HG03064 (cell line): ENCODE measurements at regions not wholly inside any gene's neighbourhood (a gene's known extent, or its start where the extent isn't known, plus 50 kb on each side); places are given as distances from the start of the nearest gene placed in this dataset.
"Not testable (repeated sequence)": the region's sequence is repeated elsewhere in the genome, so short reads cannot be mapped to it uniquely, and the experiment has no call there.

ENCODE experiments used
- ATAC-seq: cut with Tn5 transposase; IDR thresholded peaks from one replicate; pipeline ENCODE4 v1.9.1; 2021; ENCODE audit warnings: low read depth; ENCODE audit not compliant: unreplicated experiment

DNA sequence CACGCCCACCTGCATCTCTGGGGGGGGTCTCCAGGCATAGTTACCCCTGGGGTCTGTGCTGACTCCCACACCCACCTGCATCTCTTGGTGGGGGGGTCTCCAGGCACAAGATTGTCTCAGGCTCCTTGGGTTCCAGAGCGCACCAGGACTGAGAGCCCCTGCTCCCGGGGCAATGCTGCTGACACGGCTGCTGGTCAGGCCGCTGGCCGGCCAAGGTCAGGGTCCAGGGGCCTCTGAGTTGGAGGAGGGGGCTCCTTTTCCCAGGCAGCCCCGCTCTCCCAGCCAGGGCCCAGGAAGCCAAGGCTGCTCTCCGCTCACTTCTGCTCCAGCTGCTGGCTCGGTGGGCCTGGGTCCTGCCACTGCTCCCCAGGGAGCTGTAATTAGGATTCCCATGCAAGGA, 77.3 kb upstream of the SFSWAP start:
- not testable (repeated sequence) for ATAC-seq

- ATAC-seq: no peak
Measured at GRCh38 chr12:131634037-131634436, 76.9 kb upstream of the SFSWAP start.

- not testable (repeated sequence) for ATAC-seq
Measured at GRCh38 chr12:131635012-131635411, 75.9 kb upstream of the SFSWAP start.

GRCh38 chr12:131635491-131636122, 75.3 kb upstream of the SFSWAP start:
- ATAC-seq: no peak

DNA sequence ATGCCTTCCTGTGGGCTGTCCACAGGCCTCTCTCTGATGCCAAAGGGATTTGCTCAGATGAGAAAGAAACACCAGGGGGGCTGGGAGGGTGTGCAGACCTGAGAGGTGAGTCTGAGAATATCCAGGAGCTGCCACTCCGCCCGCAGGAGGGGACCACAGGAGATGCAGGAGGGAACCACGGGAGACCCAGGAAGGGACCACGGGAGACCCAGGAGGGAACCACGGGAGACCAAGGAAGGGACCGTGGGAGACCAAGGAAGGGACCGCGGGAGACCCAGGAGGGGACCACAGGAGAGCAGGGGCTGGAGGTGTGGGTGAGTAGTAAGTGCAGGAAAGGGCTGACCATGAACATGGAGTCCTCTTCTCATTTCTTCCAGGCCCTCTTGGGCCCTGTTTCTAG, 74.6 kb upstream of the SFSWAP start:
- no peak for ATAC-seq

- no peak for ATAC-seq
Measured at GRCh38 chr12:131636940-131637750, 73.7 kb upstream of the SFSWAP start.

DNA sequence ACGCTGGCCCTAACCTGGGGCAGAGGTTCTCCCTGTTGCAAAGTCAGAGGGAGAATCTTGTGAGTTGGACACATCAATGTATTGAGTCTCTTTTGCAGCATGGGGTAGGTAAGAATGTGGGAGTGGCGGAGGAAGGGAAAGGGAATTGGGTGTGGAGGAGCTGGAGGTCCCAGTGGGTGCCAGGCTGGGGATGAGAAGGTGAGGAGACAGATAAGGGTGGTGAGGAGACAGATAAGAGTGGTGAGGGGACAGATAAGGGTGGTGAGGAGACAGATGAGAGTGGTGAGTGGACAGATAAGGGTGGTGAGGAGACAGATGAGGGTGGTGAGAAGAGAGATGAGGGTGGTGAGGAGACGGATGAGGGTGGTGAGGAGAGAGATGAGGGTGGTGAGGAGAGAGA, 72.9 kb upstream of the SFSWAP start:
- no peak for ATAC-seq

- no peak for ATAC-seq
Measured at GRCh38 chr12:131639270-131639940, 71.5 kb upstream of the SFSWAP start.

GRCh38 chr12:131640525-131640924, 70.4 kb upstream of the SFSWAP start:
- ATAC-seq: no peak

GRCh38 chr12:131641315-131641714, 69.6 kb upstream of the SFSWAP start:
- no peak for ATAC-seq

- ATAC-seq: no peak
Measured at GRCh38 chr12:131642101-131642540, 68.8 kb upstream of the SFSWAP start.

- ATAC-seq: no peak
Measured at GRCh38 chr12:131642771-131643170, 68.1 kb upstream of the SFSWAP start.

GRCh38 chr12:131643631-131644452, 67.0 kb upstream of the SFSWAP start:
- no peak for ATAC-seq

GRCh38 chr12:131644481-131644880, 66.4 kb upstream of the SFSWAP start:
- no peak for ATAC-seq

DNA sequence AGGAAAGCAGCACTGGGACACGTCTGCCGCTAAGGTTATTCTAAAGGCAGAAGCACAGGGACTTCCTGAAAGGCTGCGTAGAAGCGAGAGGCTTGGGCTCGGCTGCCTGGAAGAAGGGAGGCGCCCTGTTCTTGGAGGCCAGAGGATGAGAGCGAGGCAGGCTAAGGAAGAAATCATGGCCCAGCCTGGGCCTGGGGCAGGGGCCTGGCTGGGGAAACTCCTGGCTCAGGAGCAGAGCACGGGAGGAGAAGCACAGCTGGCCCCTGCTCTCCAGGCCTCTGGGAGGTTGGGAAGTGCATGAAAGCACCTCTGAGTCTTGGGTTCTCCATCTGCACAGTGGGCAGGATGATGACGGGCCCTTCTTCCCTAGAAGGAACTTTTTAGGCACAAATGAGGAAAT, 66.0 kb upstream of the SFSWAP start:
- not testable (repeated sequence) for ATAC-seq

GRCh38 chr12:131645557-131645956, 65.3 kb upstream of the SFSWAP start:
- not testable (repeated sequence) for ATAC-seq

GRCh38 chr12:131646444-131646843, 64.4 kb upstream of the SFSWAP start:
- not testable (repeated sequence) for ATAC-seq

- ATAC-seq: no peak
Measured at GRCh38 chr12:131647667-131648066, 63.2 kb upstream of the SFSWAP start.

DNA sequence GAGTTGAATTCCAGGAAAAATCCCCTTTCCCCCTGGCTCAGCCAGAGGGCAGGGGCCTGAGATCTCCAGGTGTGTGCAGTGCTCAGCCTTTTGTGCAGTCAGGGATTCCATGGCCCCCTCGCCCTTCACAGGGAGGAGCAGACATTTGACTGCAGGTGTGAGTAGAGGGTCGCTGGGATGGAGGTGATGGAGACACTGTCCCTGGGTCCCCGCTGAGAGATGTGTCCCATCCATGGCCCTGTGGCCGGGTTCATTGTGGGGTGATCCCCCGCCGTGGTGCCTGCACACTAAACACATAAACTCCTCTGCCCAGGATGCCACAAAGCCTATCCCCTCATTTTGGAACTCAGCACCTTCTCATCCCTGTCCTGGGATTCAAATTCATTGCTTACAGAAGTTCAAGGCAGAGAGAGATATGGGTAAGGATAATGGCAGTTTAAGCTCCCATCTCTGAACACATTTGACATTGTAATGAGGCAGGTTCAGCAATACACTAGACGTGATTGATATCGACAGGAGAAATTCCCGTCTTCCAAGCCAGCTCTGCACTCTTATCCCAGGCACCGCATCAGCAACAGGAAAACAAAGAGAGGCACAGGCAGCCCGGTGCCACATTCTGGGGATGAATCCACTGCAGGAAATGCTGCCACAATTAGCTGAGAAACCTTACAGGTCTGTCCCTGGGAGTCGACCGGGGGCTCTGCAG, 55.3 kb upstream of the SFSWAP start:
- not testable (repeated sequence) for ATAC-seq

DNA sequence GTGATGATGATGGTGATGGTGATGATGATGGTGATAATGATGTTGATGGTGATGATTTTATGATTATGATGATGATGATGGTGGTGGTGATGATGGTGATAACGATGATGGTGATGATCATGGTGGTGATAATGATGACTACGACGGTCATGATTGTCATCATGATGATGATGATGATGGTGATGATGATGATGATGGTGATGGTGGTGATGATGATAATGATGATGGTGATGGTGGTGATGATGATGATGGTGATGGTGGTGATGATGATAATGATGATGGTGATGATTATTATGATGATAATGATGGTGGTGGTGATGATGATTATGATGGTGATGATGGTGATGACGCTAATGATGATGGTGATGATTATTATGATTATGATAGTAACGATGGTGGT, 54.1 kb upstream of the SFSWAP start:
- not testable (repeated sequence) for ATAC-seq
